RWPE1 (cell line): ENCODE measurements at regions not wholly inside any gene's neighbourhood (a gene's known extent, or its start where the extent isn't known, plus 50 kb on each side); places are given as distances from the start of the nearest gene placed in this dataset.
"Not testable (repeated sequence)": the region's sequence is repeated elsewhere in the genome, so short reads cannot be mapped to it uniquely, and the experiment has no call there.

ENCODE experiments used
- CTCF ChIA-PET: fragments of 350-600 bp; sonication (Branson Sonifier 250); formaldehyde crosslinking; extraction: SDS; loops from one replicate; lab custom pipeline; 2021; lab: Yijun Ruan, JAX
- POLR2A ChIA-PET: fragments of 400-600 bp; formaldehyde crosslinking; extraction: SDS; loops from one replicate; lab custom pipeline; 2020; ENCODE audit warnings: antibody characterized with exemption; ENCODE audit not compliant: low non-redundant PET; lab: Yijun Ruan, JAX
- DNase-seq: peaks from one replicate; pipeline ENCODE4 v3.0.0; 2012; ENCODE audit warnings: low spot score
- H3K27ac ChIP-seq: fragments of 450-650 bp; 2 replicates; pipeline ENCODE4 v1.5.1; 2017
- CTCF ChIP-seq: fragments of 450-650 bp; conservative IDR thresholded peaks from 2 replicates; pipeline ENCODE4 v1.5.1; 2017; ENCODE audit warnings: low read depth, mild to moderate bottlenecking

GRCh38 chrX:128807367-128807766 lies 715.9 kb downstream of the SMARCA1 start:
- TF ChIP-seq CTCF, result no peak
- ChIA-PET POLR2A (no interaction called here), CTCF (no interaction called here)
- no peak overlapping the region for H3K27ac ChIP-seq
- DNase-seq, result no peak

GRCh38 chrX:128805236-128805635 lies 718.1 kb downstream of the SMARCA1 start:
- H3K27ac ChIP-seq, result no peak overlapping the region
- DNase-seq, result no peak
- ChIA-PET CTCF (no interaction called here), POLR2A (interaction anchor here (0.8 kb wide), 1 partner anchor 23 kb away, joined by 4 read pairs; no protein-coding TSS in a partner anchor)
- no peak for TF ChIP-seq CTCF

GRCh38 chrX:128804828-128805227 lies 718.5 kb downstream of the SMARCA1 start:
- no peak for DNase-seq
- CTCF ChIA-PET, result no interaction called here
- TF ChIP-seq CTCF, result no peak

GRCh38 chrX:128800138-128800537 lies 723.2 kb downstream of the SMARCA1 start:
- no peak for DNase-seq
- TF ChIP-seq CTCF, result no peak
- CTCF ChIA-PET, result interaction anchor here (0.6 kb wide), 2 partner anchors 146 to 410 kb away, joined by 3 read pairs; no protein-coding TSS in a partner anchor

More at GRCh38 chrX:128804828-128805227, 718.5 kb downstream of the SMARCA1 start:
- POLR2A ChIA-PET, result interaction anchor here (0.8 kb wide), 1 partner anchor 23 kb away, joined by 4 read pairs; no protein-coding TSS in a partner anchor
- H3K27ac ChIP-seq, result no peak overlapping the region

GRCh38 chrX:128783139-128783538 lies 730.9 kb upstream of the ACTRT1 start:
- H3K27ac ChIP-seq, POLR2A ChIA-PET, DNase-seq: not testable (repeated sequence)
- CTCF ChIA-PET, result interaction anchor here (0.7 kb wide), 1 partner anchor 774 kb away, joined by 3 read pairs; no protein-coding TSS in a partner anchor

More at GRCh38 chrX:128800138-128800537, 723.2 kb downstream of the SMARCA1 start:
- POLR2A ChIA-PET, result no interaction called here
- no peak overlapping the region for H3K27ac ChIP-seq

- POLR2A ChIA-PET, result interaction anchor here (0.5 kb wide), 1 partner anchor 23 kb away, joined by 4 read pairs; no protein-coding TSS in a partner anchor
- DNase-seq, result peak; percentile 0
- H3K27ac ChIP-seq, result no peak overlapping the region
- CTCF ChIA-PET, result no interaction called here
- TF ChIP-seq CTCF, result no peak
These were observed 729.3 kb upstream of the ACTRT1 start for GRCh38 chrX:128781506-128781905.

- H3K27ac ChIP-seq, result no peak overlapping the region
- ChIA-PET POLR2A (no interaction called here), CTCF (no interaction called here)
- TF ChIP-seq CTCF, result no peak
- no peak for DNase-seq
These were observed 728.7 kb upstream of the ACTRT1 start for GRCh38 chrX:128780934-128781333.
